Esophagus squamous epithelium (tissue), 4 donors: ENCODE measurements at regions not wholly inside any gene's neighbourhood (a gene's known extent, or its start where the extent isn't known, plus 50 kb on each side); places are given as distances from the start of the nearest gene placed in this dataset.

Source experiments
- POLR2A ChIP-seq, 4 donors: fragments of 450-650 bp; IDR thresholded peaks; one replicate each; pipeline ENCODE4 v1.6.1; 2017; ENCODE audit warnings: antibody characterized with exemption in 4 of 4, mild to moderate bottlenecking in 4 of 4, moderate library complexity in 3 of 4
- TF ChIP-seq, protein P1 (sequence below), 6 experiments: fragments of 450-650 bp in 4 of 6; fragments of 200-600 bp in 2 of 6; sonication (generic) in 2 of 6; IDR thresholded peaks; one replicate each; pipeline ENCODE4 v1.5.1; 2016 to 2019; ENCODE audit warnings: antibody characterized with exemption in 6 of 6, mild to moderate bottlenecking in 4 of 6, moderate library complexity in 4 of 6

DNA sequence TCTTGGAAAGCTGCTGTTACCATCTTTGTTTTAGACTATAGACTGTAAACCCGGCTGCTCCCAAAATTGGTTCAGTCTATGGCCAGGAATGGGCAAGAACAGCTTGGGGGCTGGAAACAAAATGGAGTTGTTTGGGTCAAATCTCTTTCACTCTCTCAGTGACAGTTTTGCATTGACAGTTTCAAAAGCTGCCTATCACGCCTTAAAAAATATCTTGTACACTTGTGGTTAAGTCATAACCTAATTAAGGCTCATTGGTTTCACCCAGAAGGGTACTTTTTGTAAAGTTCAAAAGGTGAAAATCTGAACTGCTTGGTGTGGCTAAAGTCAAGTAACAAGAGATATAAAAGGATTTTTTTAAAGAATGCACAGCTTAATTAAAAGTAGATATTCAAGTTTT lies 76.1 kb upstream of the PRL start:
- TF ChIP-seq, protein P1, sequence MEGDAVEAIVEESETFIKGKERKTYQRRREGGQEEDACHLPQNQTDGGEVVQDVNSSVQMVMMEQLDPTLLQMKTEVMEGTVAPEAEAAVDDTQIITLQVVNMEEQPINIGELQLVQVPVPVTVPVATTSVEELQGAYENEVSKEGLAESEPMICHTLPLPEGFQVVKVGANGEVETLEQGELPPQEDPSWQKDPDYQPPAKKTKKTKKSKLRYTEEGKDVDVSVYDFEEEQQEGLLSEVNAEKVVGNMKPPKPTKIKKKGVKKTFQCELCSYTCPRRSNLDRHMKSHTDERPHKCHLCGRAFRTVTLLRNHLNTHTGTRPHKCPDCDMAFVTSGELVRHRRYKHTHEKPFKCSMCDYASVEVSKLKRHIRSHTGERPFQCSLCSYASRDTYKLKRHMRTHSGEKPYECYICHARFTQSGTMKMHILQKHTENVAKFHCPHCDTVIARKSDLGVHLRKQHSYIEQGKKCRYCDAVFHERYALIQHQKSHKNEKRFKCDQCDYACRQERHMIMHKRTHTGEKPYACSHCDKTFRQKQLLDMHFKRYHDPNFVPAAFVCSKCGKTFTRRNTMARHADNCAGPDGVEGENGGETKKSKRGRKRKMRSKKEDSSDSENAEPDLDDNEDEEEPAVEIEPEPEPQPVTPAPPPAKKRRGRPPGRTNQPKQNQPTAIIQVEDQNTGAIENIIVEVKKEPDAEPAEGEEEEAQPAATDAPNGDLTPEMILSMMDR (IDR thresholded peaks at IDR 0.05) = no peak
- no peak for TF ChIP-seq POLR2A (IDR thresholded peaks at IDR 0.05)
